ENCODE measurements at regions not wholly inside any gene's neighbourhood (a gene's known extent, or its start where the extent isn't known, plus 50 kb on each side); places are given as distances from the start of the nearest gene placed in this dataset.

DNA sequence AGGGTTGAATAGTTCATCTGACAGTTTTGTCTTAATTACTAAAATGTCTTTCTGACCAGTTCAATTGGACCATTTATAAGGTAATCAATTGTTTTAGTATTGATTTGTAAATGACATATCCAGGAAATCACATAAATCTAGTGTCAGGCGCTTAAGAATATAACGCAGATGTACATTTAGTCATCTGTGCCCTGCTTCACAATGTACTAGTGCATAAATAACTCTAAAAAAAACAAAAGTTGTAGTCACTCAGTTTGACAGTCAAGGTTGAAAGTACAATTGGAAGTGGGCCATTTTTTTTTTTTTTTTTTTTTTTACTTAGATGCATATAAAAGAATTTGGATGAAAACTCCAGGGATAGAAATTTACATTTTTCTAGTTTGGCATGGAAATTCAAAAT, 490.4 kb downstream of the PTPRC start:
- BruUV-seq (replicated peaks) = no TSS peak
- H3K4me3 ChIP-seq (ENCODE audit: low read depth in 2 of 2, low read length in 2 of 2) = no peak overlapping the region
- in situ Hi-C loops (cut with HindIII; ENCODE audit: low pct_unique_long_range_greater_than_20kb, low sequenced_read_pairs) = no loop called here
- no peaks in the 10 kb centered on the region for H3K36me3 ChIP-seq (ENCODE audit: control insufficient read depth, insufficient read depth, low read length)
- no peak for DNase-seq (ENCODE audit: low read depth, low spot score)
- TF ChIP-seq POLR2AphosphoS5 (IDR thresholded peaks at IDR 0.05; ENCODE audit: low read depth, low read length) (no peak), TCF7L2 (IDR thresholded peaks at IDR 0.05; ENCODE audit: low read depth, low read length) (no peak)
- CTCF ChIA-PET = no interaction called here
- no peaks in the 10 kb centered on the region for H3K9me3 ChIP-seq (ENCODE audit: control insufficient read depth, insufficient read depth, low read depth, low read length)
- intact Hi-C loops (cut with micrococcal nuclease; ENCODE audit: unreplicated experiment) = no loop called here
- POLR2A ChIA-PET = no interaction called here
- no peaks in the 10 kb centered on the region for H3K27me3 ChIP-seq (ENCODE audit: control insufficient read depth, insufficient read depth, low read length)
- no peaks in the 10 kb centered on the region for H3K4me1 ChIP-seq (ENCODE audit: control insufficient read depth, insufficient read depth, low read length)
- ATAC-seq = no peak
- H3K27ac ChIP-seq (ENCODE audit: low read length) = no peak overlapping the region

DNA sequence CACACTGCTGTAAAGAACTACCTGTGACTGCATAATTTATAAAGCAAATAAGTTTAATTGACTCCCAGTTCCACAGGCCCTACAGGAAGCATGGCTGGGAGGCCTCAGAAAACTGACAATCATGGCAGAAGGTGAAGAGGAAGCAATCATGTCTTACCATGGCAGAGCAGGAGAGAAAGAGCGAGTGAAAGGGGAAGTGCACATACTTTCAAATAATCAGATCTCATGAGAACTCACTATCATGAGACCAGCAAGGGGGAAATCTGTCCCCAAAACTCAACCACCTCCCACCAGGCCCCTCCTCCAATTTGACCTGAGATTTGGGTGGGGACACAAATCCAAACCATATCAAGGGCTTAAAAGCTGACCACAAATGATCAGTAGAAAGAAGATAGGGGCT, 493.2 kb downstream of the PTPRC start:
- CTCF ChIA-PET = no interaction called here
- Histone ChIP-seq H3K27ac (ENCODE audit: low read length) (no peak overlapping the region), H3K36me3 (ENCODE audit: control insufficient read depth, insufficient read depth, low read length) (no peaks in the 10 kb centered on the region), H3K4me3 (ENCODE audit: low read depth in 2 of 2, low read length in 2 of 2) (no peak overlapping the region), H3K9me3 (ENCODE audit: control insufficient read depth, insufficient read depth, low read depth, low read length) (no peaks in the 10 kb centered on the region), H3K27me3 (ENCODE audit: control insufficient read depth, insufficient read depth, low read length) (no peaks in the 10 kb centered on the region), H3K4me1 (ENCODE audit: control insufficient read depth, insufficient read depth, low read length) (no peaks in the 10 kb centered on the region)
- no peak for TF ChIP-seq SIN3A (IDR thresholded peaks at IDR 0.05; ENCODE audit: borderline replicate concordance, insufficient read depth, low read depth, low read length)
- TF ChIP-seq, protein P1, sequence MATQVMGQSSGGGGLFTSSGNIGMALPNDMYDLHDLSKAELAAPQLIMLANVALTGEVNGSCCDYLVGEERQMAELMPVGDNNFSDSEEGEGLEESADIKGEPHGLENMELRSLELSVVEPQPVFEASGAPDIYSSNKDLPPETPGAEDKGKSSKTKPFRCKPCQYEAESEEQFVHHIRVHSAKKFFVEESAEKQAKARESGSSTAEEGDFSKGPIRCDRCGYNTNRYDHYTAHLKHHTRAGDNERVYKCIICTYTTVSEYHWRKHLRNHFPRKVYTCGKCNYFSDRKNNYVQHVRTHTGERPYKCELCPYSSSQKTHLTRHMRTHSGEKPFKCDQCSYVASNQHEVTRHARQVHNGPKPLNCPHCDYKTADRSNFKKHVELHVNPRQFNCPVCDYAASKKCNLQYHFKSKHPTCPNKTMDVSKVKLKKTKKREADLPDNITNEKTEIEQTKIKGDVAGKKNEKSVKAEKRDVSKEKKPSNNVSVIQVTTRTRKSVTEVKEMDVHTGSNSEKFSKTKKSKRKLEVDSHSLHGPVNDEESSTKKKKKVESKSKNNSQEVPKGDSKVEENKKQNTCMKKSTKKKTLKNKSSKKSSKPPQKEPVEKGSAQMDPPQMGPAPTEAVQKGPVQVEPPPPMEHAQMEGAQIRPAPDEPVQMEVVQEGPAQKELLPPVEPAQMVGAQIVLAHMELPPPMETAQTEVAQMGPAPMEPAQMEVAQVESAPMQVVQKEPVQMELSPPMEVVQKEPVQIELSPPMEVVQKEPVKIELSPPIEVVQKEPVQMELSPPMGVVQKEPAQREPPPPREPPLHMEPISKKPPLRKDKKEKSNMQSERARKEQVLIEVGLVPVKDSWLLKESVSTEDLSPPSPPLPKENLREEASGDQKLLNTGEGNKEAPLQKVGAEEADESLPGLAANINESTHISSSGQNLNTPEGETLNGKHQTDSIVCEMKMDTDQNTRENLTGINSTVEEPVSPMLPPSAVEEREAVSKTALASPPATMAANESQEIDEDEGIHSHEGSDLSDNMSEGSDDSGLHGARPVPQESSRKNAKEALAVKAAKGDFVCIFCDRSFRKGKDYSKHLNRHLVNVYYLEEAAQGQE (IDR thresholded peaks at IDR 0.05; ENCODE audit: insufficient read depth in 1 of 2, low read depth in 2 of 2, low read length in 1 of 2) = no peak
- no peak for TF ChIP-seq POLR2AphosphoS5 (IDR thresholded peaks at IDR 0.05; ENCODE audit: low read depth, low read length)
- no peak for TF ChIP-seq TCF7L2 (IDR thresholded peaks at IDR 0.05; ENCODE audit: low read depth, low read length)
- TF ChIP-seq, protein P2, sequence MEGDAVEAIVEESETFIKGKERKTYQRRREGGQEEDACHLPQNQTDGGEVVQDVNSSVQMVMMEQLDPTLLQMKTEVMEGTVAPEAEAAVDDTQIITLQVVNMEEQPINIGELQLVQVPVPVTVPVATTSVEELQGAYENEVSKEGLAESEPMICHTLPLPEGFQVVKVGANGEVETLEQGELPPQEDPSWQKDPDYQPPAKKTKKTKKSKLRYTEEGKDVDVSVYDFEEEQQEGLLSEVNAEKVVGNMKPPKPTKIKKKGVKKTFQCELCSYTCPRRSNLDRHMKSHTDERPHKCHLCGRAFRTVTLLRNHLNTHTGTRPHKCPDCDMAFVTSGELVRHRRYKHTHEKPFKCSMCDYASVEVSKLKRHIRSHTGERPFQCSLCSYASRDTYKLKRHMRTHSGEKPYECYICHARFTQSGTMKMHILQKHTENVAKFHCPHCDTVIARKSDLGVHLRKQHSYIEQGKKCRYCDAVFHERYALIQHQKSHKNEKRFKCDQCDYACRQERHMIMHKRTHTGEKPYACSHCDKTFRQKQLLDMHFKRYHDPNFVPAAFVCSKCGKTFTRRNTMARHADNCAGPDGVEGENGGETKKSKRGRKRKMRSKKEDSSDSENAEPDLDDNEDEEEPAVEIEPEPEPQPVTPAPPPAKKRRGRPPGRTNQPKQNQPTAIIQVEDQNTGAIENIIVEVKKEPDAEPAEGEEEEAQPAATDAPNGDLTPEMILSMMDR (IDR thresholded peaks at IDR 0.05) = no peak
- ATAC-seq = no peak
- intact Hi-C loops (cut with micrococcal nuclease; ENCODE audit: unreplicated experiment) = no loop called here
- no TSS peak for BruUV-seq (replicated peaks)
- POLR2A ChIA-PET = no interaction called here
- in situ Hi-C loops (cut with HindIII; ENCODE audit: low pct_unique_long_range_greater_than_20kb, low sequenced_read_pairs) = no loop called here
- DNase-seq (ENCODE audit: low read depth, low spot score) = no peak

DNA sequence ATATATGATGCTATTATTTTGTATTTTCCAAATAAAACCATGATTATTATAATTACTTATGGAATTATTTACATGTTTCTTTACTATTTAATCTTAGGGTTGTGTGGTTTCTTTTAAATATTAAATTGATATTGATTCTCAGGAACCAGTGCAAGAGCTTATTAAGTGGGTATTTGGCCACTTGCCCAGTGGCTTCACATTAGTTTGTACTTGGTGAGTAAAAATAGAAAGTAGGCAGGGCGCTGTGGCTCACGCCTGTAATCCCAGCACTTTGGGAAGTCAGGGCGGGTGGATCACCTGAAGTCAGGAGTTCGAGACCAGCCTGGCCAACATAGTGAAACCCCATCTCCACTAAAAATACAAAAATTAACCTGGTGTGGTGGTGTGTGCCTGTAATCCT, 497.1 kb downstream of the PTPRC start:
- TF ChIP-seq SIN3A (IDR thresholded peaks at IDR 0.05; ENCODE audit: borderline replicate concordance, insufficient read depth, low read depth, low read length) = no peak
- no peak for TF ChIP-seq POLR2AphosphoS5 (IDR thresholded peaks at IDR 0.05; ENCODE audit: low read depth, low read length)
- TF ChIP-seq TCF7L2 (IDR thresholded peaks at IDR 0.05; ENCODE audit: low read depth, low read length) = no peak
- TF ChIP-seq, protein P1 (IDR thresholded peaks at IDR 0.05; ENCODE audit: insufficient read depth in 1 of 2, low read depth in 2 of 2, low read length in 1 of 2) = no peak
- TF ChIP-seq, protein P2 (IDR thresholded peaks at IDR 0.05) = no peak
- H3K4me3 ChIP-seq (ENCODE audit: low read depth in 2 of 2, low read length in 2 of 2) = no peak overlapping the region
- BruUV-seq (replicated peaks) = no TSS peak
- no peaks in the 10 kb centered on the region for H3K36me3 ChIP-seq (ENCODE audit: control insufficient read depth, insufficient read depth, low read length)
- ChIA-PET POLR2A (interaction anchor here (0.6 kb wide), 1 partner anchor 235 kb away, joined by 13 read pairs; no protein-coding TSS in a partner anchor), CTCF (no interaction called here)
- no peak for DNase-seq (ENCODE audit: low read depth, low spot score)
- H3K27ac ChIP-seq (ENCODE audit: low read length) = no peak overlapping the region
- H3K9me3 ChIP-seq (ENCODE audit: control insufficient read depth, insufficient read depth, low read depth, low read length) = no peaks in the 10 kb centered on the region
- in situ Hi-C loops (cut with HindIII; ENCODE audit: low pct_unique_long_range_greater_than_20kb, low sequenced_read_pairs) (no loop called here), intact Hi-C loops (cut with micrococcal nuclease; ENCODE audit: unreplicated experiment) (no loop called here)
- H3K27me3 ChIP-seq (ENCODE audit: control insufficient read depth, insufficient read depth, low read length) = no peaks in the 10 kb centered on the region
- no peaks in the 10 kb centered on the region for H3K4me1 ChIP-seq (ENCODE audit: control insufficient read depth, insufficient read depth, low read length)
- no peak for ATAC-seq
